HepG2 (cell line): ENCODE measurements at regions not wholly inside any gene's neighbourhood (a gene's known extent, or its start where the extent isn't known, plus 50 kb on each side); places are given as distances from the start of the nearest gene placed in this dataset.

Experiments
- CHD4 ChIP-seq: fragments of 200-600 bp; sonication (generic); IDR thresholded peaks from 2 replicates; pipeline ENCODE4 v1.7.0; 2017; ENCODE audit warnings: mild to moderate bottlenecking, low read length, borderline replicate concordance
- CREB1 ChIP-seq, 2 experiments: fragments of 450-650 bp in 1 of 2; IDR thresholded peaks; 2 replicates each; pipeline ENCODE4 v1.6.1; 2016 to 2017; ENCODE audit warnings: control low read depth in 1 of 2, mild to moderate bottlenecking in 1 of 2, missing compliant biosample characterization in 1 of 2, missing genetic modification characterization in 1 of 2
- CTCF ChIP-seq: sonication (generic); formaldehyde crosslinking; IDR thresholded peaks from 2 replicates; pipeline ENCODE4 v1.5.0; 2020; ENCODE audit warnings: mild to moderate bottlenecking, missing genetic modification reagents, moderate library complexity
- KAT7 ChIP-seq: IDR thresholded peaks from 2 replicates; pipeline ENCODE4 v1.6.1; 2018; ENCODE audit warnings: borderline replicate concordance, missing compliant biosample characterization
- MAX ChIP-seq: IDR thresholded peaks from 2 replicates; pipeline ENCODE4 v1.6.1; 2012; ENCODE audit warnings: inconsistent platforms
- MTERF4 ChIP-seq: sonication (generic); formaldehyde crosslinking; IDR thresholded peaks from 2 replicates; pipeline ENCODE4 v1.8.0; 2023; ENCODE audit warnings: mild to moderate bottlenecking, missing genetic modification reagents
- NFIC ChIP-seq: IDR thresholded peaks from 2 replicates; pipeline ENCODE4 v1.6.1; 2012; ENCODE audit warnings: mild to moderate bottlenecking, low read length, inconsistent platforms
- NR2C2 ChIP-seq: sonication (generic); formaldehyde crosslinking; IDR thresholded peaks from 2 replicates; pipeline ENCODE4 v1.4.0; 2020; ENCODE audit warnings: missing genetic modification reagents, mild to moderate bottlenecking, moderate library complexity, borderline replicate concordance
- POLR2AphosphoS5 ChIP-seq: IDR thresholded peaks from 2 replicates; pipeline ENCODE4 v1.6.1; 2012; ENCODE audit warnings: low read depth, low read length
- SMARCC2 ChIP-seq: fragments of 450-650 bp; IDR thresholded peaks from 2 replicates; pipeline ENCODE4 v1.6.1; 2017; ENCODE audit warnings: antibody characterized with exemption, mild to moderate bottlenecking
- TAF1 ChIP-seq: sonication (generic); formaldehyde crosslinking; IDR thresholded peaks from 2 replicates; pipeline ENCODE4 v1.4.0; 2020; ENCODE audit warnings: missing genetic modification reagents

GRCh38 chr9:26669701-26670670 lies 222.6 kb downstream of the CAAP1 start:
- TF ChIP-seq CHD4: no peak
- TF ChIP-seq CREB1 (IDR thresholded peaks at IDR 0.05): no peak
- no peak for TF ChIP-seq CREB1 (CRISPR knock-in tag; IDR thresholded peaks at IDR 0.05)
- no peak for TF ChIP-seq CTCF (CRISPR knock-in tag)
- TF ChIP-seq SMARCC2: no peak
- no peak for TF ChIP-seq TAF1 (CRISPR knock-in tag)
- TF ChIP-seq KAT7 (CRISPR knock-in tag): no peak
- no peak for TF ChIP-seq MTERF4 (CRISPR knock-in tag)
- no peak for TF ChIP-seq NFIC
- no peak for TF ChIP-seq NR2C2
- TF ChIP-seq POLR2AphosphoS5: no peak
- no peak for TF ChIP-seq MAX
